ENCODE measurements at regions not wholly inside any gene's neighbourhood (a gene's known extent, or its start where the extent isn't known, plus 50 kb on each side); places are given as distances from the start of the nearest gene placed in this dataset.
A peak's percentile ranks its signal among the peaks of the same experiment; 100 is the strongest.
"Not testable (repeated sequence)": the region's sequence is repeated elsewhere in the genome, so short reads cannot be mapped to it uniquely, and the experiment has no call there.

DNA sequence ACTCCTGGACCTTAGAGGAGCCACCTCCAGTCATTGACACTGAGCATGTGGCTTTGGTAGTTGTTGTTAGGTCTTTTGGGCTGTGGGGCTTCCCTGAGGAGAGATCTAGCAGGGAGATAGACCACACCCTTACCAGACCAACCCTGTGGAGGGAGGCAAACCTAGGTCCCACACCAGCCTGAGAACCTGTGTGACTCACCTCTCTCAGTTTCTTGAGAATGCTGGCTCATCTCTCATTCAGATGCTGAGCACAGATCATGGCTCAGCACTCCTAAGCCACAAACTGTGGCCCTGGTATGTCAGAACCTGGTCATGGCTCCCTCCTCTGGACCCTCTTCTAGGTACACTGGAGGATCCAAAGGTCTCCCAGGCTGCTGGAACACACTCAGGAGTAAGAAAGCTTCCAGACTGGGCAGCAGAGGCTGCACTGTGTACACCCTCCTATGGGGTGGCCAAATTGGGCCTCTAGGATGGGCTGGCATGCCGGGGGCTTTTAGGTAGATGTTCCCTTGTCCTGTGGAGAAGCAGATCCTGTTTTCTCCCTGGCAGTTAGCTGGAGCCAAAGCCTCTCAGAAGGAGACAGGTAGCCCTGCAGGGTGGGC lies 1294.5 kb downstream of the KHDRBS2 start:
- no peaks in the 10 kb centered on the region for H3K27me3 Mint-ChIP-seq
- H3K9me3 Mint-ChIP-seq = no peaks in the 10 kb centered on the region
- no peak for TF ChIP-seq CTCF (conservative IDR thresholded peaks at IDR 0.05)
- H3K4me1 Mint-ChIP-seq (ENCODE audit: unreplicated experiment) = no peaks in the 10 kb centered on the region
- no peak overlapping the region for H3K4me3 Mint-ChIP-seq
- no peak for DNase-seq (ENCODE audit: extremely low spot score, unreplicated experiment)
- H3K27ac Mint-ChIP-seq = no peak overlapping the region
- no peaks in the 10 kb centered on the region for H3K36me3 Mint-ChIP-seq

DNA sequence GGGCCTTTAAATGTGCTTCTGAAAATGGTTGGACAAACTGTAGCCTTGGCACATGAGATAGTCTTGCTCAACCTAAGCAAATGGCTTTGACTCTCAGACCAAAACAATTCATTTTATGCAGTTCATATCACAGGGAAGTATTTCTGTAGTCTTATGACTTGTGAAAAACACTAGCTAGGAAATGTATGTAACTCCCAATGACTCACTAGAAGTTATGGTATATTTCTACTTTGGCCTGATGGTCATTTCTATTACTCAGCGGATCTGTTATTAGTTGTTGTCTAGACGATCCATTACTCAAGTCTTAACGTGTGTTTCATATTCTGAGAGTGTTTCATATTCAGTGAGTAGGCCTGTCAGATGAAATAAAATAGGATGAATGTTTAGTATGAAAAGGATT lies 1333.5 kb downstream of the KHDRBS2 start:
- Mint-ChIP-seq H3K4me1 (ENCODE audit: unreplicated experiment) (no peaks in the 10 kb centered on the region), H3K27me3 (no peaks in the 10 kb centered on the region), H3K36me3 (no peaks in the 10 kb centered on the region), H3K4me3 (no peak overlapping the region), H3K9me3 (no peaks in the 10 kb centered on the region), H3K27ac (no peak overlapping the region)
- DNase-seq (ENCODE audit: extremely low spot score, unreplicated experiment) = no peak
- no peak for TF ChIP-seq CTCF (conservative IDR thresholded peaks at IDR 0.05)

- not testable (repeated sequence) for H3K4me1 Mint-ChIP-seq (ENCODE audit: unreplicated experiment); H3K4me3 Mint-ChIP-seq; DNase-seq (ENCODE audit: extremely low spot score, unreplicated experiment); H3K27ac Mint-ChIP-seq; H3K36me3 Mint-ChIP-seq; H3K27me3 Mint-ChIP-seq; H3K9me3 Mint-ChIP-seq
Observed at GRCh38 chr6:60950221-60950923, 1335.7 kb downstream of the KHDRBS2 start.

- H3K36me3 Mint-ChIP-seq = not testable (repeated sequence)
Observed at GRCh38 chr6:60947416-60947815, 1338.6 kb downstream of the KHDRBS2 start.

GRCh38 chr6:60944803-60945202 lies 1341.2 kb downstream of the KHDRBS2 start:
- H3K27me3 Mint-ChIP-seq; H3K4me3 Mint-ChIP-seq; H3K36me3 Mint-ChIP-seq; H3K9me3 Mint-ChIP-seq; H3K27ac Mint-ChIP-seq; H3K4me1 Mint-ChIP-seq (ENCODE audit: unreplicated experiment): not testable (repeated sequence)
- DNase-seq (ENCODE audit: extremely low spot score, unreplicated experiment) = peak; percentile 62

More at GRCh38 chr6:60947416-60947815, 1338.6 kb downstream of the KHDRBS2 start:
- not testable (repeated sequence) for H3K4me1 Mint-ChIP-seq (ENCODE audit: unreplicated experiment); DNase-seq (ENCODE audit: extremely low spot score, unreplicated experiment); H3K9me3 Mint-ChIP-seq; H3K27ac Mint-ChIP-seq; H3K4me3 Mint-ChIP-seq; H3K27me3 Mint-ChIP-seq

GRCh38 chr6:60935970-60936369 lies 1350.1 kb downstream of the KHDRBS2 start:
- H3K9me3 Mint-ChIP-seq; H3K27ac Mint-ChIP-seq; H3K27me3 Mint-ChIP-seq; H3K4me1 Mint-ChIP-seq (ENCODE audit: unreplicated experiment); H3K4me3 Mint-ChIP-seq; DNase-seq (ENCODE audit: extremely low spot score, unreplicated experiment); H3K36me3 Mint-ChIP-seq: not testable (repeated sequence)
- peak; percentile 63 for TF ChIP-seq CTCF (conservative IDR thresholded peaks at IDR 0.05)

- not testable (repeated sequence) for H3K36me3 Mint-ChIP-seq; H3K27ac Mint-ChIP-seq; H3K4me1 Mint-ChIP-seq (ENCODE audit: unreplicated experiment); H3K4me3 Mint-ChIP-seq; H3K9me3 Mint-ChIP-seq; DNase-seq (ENCODE audit: extremely low spot score, unreplicated experiment); H3K27me3 Mint-ChIP-seq
Observed at GRCh38 chr6:60919652-60920051, 1366.4 kb downstream of the KHDRBS2 start.

GRCh38 chr6:60903860-60904259 lies 1382.2 kb downstream of the KHDRBS2 start:
- not testable (repeated sequence) for H3K27me3 Mint-ChIP-seq; H3K4me1 Mint-ChIP-seq (ENCODE audit: unreplicated experiment); H3K27ac Mint-ChIP-seq; H3K4me3 Mint-ChIP-seq; H3K36me3 Mint-ChIP-seq; H3K9me3 Mint-ChIP-seq; DNase-seq (ENCODE audit: extremely low spot score, unreplicated experiment)

- not testable (repeated sequence) for H3K27me3 Mint-ChIP-seq, H3K27ac Mint-ChIP-seq, H3K9me3 Mint-ChIP-seq
Observed at GRCh38 chr6:60893374-60893773, 1392.7 kb downstream of the KHDRBS2 start.

More at GRCh38 chr6:60893374-60893773, 1392.7 kb downstream of the KHDRBS2 start:
- DNase-seq (ENCODE audit: extremely low spot score, unreplicated experiment); H3K4me1 Mint-ChIP-seq (ENCODE audit: unreplicated experiment); H3K4me3 Mint-ChIP-seq; H3K36me3 Mint-ChIP-seq: not testable (repeated sequence)
